SK-N-SH (cell line): ENCODE measurements at regions not wholly inside any gene's neighbourhood (a gene's known extent, or its start where the extent isn't known, plus 50 kb on each side); places are given as distances from the start of the nearest gene placed in this dataset.

Source experiments
- ELF1 ChIP-seq: IDR thresholded peaks from 2 replicates; pipeline ENCODE4 v1.4.0; 2012
- EP300 ChIP-seq, 2 experiments: IDR thresholded peaks; 2 replicates each; pipeline versions ENCODE4 v1.4.0 to v1.6.1; 2012; ENCODE audit warnings: borderline replicate concordance in 1 of 2, low read depth in 1 of 2, low read length in 1 of 2
- TF ChIP-seq, protein P1 (sequence below): fragments of 200-600 bp; sonication (generic); IDR thresholded peaks from 2 replicates; pipeline ENCODE4 v1.6.1; 2017; ENCODE audit warnings: antibody characterized with exemption, mild to moderate bottlenecking, moderate library complexity

GRCh38 chr3:81898336-81898735 is 136.9 kb upstream of the GBE1 start:
- TF ChIP-seq, protein P1, sequence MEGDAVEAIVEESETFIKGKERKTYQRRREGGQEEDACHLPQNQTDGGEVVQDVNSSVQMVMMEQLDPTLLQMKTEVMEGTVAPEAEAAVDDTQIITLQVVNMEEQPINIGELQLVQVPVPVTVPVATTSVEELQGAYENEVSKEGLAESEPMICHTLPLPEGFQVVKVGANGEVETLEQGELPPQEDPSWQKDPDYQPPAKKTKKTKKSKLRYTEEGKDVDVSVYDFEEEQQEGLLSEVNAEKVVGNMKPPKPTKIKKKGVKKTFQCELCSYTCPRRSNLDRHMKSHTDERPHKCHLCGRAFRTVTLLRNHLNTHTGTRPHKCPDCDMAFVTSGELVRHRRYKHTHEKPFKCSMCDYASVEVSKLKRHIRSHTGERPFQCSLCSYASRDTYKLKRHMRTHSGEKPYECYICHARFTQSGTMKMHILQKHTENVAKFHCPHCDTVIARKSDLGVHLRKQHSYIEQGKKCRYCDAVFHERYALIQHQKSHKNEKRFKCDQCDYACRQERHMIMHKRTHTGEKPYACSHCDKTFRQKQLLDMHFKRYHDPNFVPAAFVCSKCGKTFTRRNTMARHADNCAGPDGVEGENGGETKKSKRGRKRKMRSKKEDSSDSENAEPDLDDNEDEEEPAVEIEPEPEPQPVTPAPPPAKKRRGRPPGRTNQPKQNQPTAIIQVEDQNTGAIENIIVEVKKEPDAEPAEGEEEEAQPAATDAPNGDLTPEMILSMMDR = no peak
- TF ChIP-seq ELF1 = no peak
- TF ChIP-seq EP300 (IDR thresholded peaks at IDR 0.05; ENCODE audit: borderline replicate concordance in 1 of 2, low read depth in 1 of 2, low read length in 1 of 2) = no peak
